CD4-positive, alpha-beta T cell treated with Interleukin-12 subunit alpha and Interleukin-12 subunit beta, for 1 hour (primary cell): ENCODE measurements at regions not wholly inside any gene's neighbourhood (a gene's known extent, or its start where the extent isn't known, plus 50 kb on each side); places are given as distances from the start of the nearest gene placed in this dataset.

Experiments used
- DNase-seq: peaks from one replicate; pipeline ENCODE4 v3.0.0-alpha.2; 2020

- no peak for DNase-seq
These were observed 99.9 kb upstream of the ZNF516 start for GRCh38 chr18:76594966-76595365.

DNA sequence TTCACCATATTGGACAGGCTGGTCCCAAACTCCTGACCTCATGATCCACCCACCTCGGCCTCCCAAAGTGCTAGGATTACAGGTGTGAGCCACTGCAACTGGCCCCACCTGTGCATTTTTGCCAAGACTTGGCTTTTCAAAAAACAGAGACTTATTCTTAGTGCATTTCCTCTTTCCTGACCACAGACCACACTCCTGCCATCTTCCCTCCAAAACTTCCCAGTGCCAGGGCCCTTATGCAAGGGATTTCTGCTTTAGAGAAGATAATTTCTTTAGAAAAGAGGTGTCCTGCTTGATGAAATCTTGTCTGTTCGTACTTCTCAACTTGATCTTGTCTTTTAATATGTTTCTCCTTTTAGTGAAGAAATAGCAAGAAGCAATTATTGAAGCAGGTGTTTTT lies 98.8 kb upstream of the ZNF516 start:
- no peak for DNase-seq

DNA sequence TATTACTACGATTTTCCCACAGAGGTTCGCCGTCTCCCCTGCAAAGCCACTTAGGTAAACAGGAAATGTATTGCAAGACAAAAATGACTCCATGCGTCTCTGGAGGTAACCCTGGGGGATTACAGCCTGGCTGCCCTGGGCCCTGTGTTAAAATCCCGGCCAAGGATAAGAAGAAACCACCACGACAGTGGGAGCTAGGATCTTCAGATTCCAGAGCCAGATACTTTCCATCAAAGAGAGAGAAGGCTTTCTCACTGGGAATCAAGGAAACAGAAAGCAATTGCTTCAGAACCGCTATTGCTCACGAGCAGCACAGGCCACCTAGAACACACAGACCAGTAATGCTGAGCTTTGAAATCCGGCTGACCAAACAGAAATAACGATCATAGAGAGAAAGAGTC lies 97.9 kb upstream of the ZNF516 start:
- DNase-seq, result no peak

DNA sequence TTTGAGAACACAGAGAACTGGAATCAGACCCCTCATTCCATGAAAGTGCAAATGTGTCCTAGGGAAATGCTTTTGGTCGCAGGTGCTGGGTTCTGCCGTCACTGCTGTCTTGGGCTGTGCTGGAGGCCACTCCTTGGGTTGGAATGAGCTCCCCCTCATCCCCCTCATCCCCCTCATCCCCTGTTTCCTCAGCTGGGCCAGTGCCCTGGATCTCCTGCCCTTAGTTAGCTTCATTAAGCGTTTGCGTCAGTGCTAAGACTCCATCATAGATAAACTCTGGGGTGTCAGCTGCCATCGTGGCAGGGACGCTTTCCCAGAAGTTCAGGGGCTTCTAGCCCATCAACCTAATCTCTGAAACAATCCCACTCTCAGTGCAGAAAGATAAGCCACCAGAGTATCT lies 97.1 kb upstream of the ZNF516 start:
- no peak for DNase-seq

DNA sequence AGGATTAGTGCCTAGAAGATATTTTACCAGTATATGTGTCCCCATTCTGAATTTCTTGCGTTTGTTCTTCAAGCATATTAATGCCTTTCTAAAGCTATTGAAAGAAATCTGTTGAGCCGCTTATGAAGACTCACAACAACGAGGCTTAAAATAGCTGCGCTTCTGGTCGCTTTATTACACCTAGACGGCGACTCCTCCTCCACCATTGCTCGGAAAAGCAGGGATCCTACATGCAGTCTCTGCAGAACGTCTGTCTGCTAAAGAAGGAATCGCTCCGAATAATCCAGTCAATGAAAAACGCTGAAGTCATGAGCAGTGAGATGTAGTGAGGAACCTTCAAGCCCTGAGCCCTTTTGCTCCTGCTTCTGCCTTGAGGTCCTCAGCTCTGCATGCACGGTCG lies 94.8 kb upstream of the ZNF516 start:
- no peak for DNase-seq

- DNase-seq, result no peak
These were observed 94.3 kb upstream of the ZNF516 start for GRCh38 chr18:76589316-76589715.

DNA sequence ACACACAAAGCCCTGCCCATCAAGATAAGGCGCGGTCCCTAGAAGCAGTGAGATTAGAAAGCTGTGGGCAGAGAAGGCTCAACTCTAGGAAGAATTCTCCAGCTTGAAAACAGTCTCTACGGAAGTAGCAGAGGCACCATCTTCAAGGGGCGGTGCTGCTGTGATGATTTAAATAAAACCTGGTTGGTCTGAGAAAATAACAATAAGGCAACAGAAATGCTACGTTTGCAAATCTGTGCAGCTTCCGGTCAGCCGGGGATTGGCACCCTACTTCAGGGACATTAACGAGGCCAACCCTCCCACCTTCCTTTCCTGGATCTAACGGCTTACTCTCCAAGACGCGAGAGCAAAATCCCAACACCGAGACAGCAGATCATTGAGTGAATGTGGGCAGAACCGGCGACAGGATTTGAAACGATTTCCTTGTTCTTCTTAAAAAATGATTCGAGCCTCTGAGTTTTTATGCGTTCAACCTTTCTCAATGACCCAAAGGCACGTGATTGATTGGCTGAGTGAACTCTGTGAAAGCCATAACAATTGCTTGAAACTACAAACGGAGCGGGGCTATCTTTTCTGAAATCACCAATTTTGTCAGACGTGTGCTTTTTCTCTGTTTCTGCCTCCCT lies 93.7 kb upstream of the ZNF516 start:
- no peak for DNase-seq

- no peak for DNase-seq
These were observed 92.8 kb upstream of the ZNF516 start for GRCh38 chr18:76587879-76588271.

GRCh38 chr18:76587147-76587878 lies 92.3 kb upstream of the ZNF516 start:
- DNase-seq, result no peak

DNA sequence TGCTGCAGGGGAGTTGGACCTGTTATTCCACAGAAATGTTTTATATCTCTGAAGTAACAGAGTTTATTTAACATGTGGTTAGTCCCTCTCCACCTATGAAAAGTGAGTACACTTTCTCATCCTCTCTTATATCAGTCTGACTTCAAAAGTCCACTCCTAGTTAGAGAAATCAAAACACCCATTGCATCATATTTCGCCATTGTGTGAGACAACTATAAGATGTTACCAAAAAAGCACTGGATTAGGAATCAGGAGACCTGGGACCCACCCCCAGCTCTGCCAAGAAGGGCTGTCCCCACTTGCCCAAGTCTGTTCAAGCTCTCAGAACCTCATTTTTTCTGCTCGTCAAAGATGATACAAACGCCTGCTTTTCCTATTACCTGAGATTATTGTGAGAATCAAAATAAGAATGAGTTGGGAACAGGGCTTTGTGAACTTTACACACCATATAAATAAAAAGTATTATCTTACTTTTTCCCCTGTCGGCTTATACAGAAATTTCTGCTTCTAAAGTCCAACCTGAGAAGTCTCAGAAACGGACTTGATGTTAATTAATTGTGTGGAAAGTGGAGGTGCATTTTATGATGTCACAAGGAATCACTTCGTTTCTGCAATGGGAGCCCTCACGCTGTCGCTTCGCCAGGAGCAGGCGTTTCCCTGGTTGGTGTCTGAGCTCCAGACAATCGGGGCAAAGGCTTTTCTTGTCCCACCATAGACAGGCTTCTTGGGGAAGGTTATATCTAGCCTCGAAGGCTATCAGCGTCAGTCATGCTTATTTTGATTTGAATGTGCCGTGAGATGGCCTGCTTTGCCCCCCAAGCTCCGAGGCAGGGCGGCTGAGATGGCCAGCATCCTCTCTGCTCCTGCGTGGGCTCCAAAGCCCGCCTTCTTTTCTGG lies 89.6 kb upstream of the ZNF516 start:
- DNase-seq, result no peak

GRCh38 chr18:76581261-76581660 lies 86.2 kb upstream of the ZNF516 start:
- no peak for DNase-seq

- no peak for DNase-seq
These were observed 85.4 kb upstream of the ZNF516 start for GRCh38 chr18:76580288-76580962.

GRCh38 chr18:76579301-76579695 lies 84.3 kb upstream of the ZNF516 start:
- DNase-seq, result no peak

- DNase-seq, result no peak
These were observed 83.7 kb upstream of the ZNF516 start for GRCh38 chr18:76578571-76579300.

- no peak for DNase-seq
These were observed 78.4 kb upstream of the ZNF516 start for GRCh38 chr18:76573325-76574025.

GRCh38 chr18:76572518-76573247 lies 77.6 kb upstream of the ZNF516 start:
- no peak for DNase-seq

- DNase-seq, result no peak
These were observed 76.6 kb upstream of the ZNF516 start for GRCh38 chr18:76571689-76572088.

DNA sequence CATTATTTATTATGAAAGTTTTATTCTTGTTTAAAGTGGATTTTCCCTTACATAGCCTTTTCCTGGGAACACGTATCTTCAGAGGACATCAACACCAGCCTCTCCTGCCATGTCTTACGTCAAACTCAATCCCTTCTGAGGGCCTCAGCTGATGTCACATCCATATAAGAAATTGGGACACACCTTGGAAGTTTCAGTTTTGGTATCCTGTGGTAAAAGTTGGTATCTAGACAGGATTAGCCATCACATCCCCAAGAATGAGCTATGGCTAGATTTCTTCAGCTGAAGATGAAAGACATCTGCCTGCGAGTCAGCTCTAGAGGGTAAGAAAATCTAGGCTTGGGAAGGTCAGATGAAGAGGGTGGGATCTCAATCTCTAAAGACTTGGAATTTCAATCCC lies 75.8 kb upstream of the ZNF516 start:
- DNase-seq, result no peak

DNA sequence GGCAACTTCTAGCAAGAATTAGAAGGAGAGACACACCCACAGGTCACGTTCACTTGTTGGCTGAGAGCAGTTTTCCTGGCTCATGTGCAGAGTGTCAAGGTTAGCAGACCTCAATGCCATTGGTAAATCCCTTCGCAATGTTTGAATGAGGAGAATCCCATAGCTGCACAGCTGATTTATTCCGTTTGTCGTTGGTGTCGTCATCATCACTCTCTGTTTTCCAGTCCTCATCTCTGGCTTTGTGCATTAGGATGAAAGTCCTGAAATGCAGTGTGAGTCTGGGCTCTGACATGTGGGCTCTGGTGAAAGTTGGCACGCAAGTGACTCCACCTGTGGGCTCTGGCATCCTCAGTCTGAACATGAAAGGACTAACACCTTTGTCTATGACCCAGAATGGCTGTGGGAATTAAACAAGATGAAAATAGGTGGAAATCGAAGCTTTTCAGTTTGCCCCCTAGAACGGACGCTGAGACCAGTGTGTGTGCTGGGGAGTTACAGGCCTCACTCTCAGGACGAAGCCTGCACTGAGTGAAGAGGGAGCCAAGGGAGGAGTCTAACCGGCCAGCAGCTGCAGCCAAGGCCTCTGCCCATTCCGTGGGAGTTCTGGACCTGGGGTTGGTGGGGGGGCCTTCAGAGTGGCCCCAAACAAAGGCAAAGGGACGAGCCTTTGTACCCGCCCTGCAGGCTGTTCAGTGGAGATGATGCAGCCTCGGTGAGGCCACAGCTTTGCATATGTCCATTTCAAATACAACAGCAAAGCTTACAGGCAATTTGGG lies 74.8 kb upstream of the ZNF516 start:
- no peak for DNase-seq

GRCh38 chr18:76568731-76569130 lies 73.7 kb upstream of the ZNF516 start:
- DNase-seq, result no peak
